ENCODE measurements at regions not wholly inside any gene's neighbourhood (a gene's known extent, or its start where the extent isn't known, plus 50 kb on each side); places are given as distances from the start of the nearest gene placed in this dataset.
"Not testable (repeated sequence)": the region's sequence is repeated elsewhere in the genome, so short reads cannot be mapped to it uniquely, and the experiment has no call there.

DNA sequence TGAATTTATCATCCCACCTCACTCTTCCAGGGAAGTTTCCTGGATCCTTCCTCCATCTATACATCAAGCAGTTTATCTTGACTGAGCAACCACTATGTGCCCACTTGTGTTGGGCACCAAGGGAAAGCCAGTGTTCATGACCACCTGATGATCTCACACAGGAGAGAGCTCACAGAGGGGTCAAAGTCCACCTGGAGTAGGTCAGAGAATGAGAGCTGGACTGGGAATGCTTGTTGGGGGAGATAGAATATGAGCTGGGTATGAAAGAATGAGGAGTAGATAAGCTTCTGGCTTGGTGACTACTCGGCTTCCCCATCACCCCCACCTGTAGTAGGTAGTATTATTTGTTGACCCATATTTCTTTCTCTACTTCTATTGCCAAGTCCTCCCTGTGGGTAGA, 72.2 kb upstream of the CYRIA start:
- no peak overlapping the region for H3K4me3 Mint-ChIP-seq
- H3K27ac Mint-ChIP-seq, result no peak overlapping the region
- no peaks in the 10 kb centered on the region for H3K4me1 Mint-ChIP-seq
- H3K9me3 Mint-ChIP-seq, result no peaks in the 10 kb centered on the region
- DNase-seq, result no peak
- H3K27me3 Mint-ChIP-seq, result peaks cover 8% of the 10 kb centered on the region
- no peak for ATAC-seq

DNA sequence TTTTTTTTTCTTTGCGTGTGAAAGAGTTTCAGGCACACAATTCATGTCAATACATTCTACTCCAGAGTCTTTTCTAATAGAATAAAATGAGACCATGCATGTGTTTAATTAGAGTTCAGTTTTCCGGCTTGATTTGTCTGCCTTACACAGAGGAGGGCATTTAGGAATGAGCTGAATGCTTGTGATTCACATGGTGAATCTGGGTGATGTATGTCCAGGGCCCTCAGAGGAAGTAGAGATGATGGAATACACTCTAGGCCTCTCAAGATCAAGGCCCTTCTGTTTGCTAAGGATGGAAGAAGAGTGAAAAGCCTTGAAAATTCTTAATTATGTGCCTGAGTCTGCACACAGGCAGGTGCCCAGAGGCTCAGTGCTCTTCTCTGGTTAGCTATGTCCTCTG, 71.0 kb upstream of the CYRIA start:
- Mint-ChIP-seq H3K27me3 (peaks cover 8% of the 10 kb centered on the region), H3K4me3 (no peak overlapping the region), H3K9me3 (no peaks in the 10 kb centered on the region), H3K4me1 (no peaks in the 10 kb centered on the region), H3K27ac (no peak overlapping the region)
- DNase-seq, result no peak
- no peak for ATAC-seq

DNA sequence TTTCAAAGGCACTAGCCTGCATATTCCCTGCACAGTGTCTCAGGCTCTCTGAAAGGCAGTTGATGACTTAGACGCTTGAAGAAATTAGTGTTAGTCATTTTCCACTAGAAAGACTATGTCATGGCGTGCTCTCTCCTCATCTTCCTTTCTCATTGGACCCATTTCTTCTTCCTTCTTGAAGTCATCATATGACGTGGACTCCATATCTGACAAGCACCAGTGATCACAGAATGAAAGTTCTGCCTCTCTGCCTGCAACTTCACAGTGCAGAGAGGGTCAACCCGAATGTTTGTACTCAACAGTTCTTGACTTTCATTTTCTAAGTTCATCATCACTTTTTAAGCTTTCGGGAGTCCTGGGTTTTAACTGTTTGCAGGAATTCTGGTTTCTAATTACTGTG, 63.7 kb upstream of the CYRIA start:
- peaks cover 3% of the 10 kb centered on the region for H3K27me3 Mint-ChIP-seq
- no peak overlapping the region for H3K4me3 Mint-ChIP-seq
- no peak overlapping the region for H3K27ac Mint-ChIP-seq
- DNase-seq (no peak), ATAC-seq (no peak)
- H3K9me3 Mint-ChIP-seq, result peaks cover 0 to 5% of the 10 kb centered on the region in 2 donors
- no peaks in the 10 kb centered on the region for H3K4me1 Mint-ChIP-seq

DNA sequence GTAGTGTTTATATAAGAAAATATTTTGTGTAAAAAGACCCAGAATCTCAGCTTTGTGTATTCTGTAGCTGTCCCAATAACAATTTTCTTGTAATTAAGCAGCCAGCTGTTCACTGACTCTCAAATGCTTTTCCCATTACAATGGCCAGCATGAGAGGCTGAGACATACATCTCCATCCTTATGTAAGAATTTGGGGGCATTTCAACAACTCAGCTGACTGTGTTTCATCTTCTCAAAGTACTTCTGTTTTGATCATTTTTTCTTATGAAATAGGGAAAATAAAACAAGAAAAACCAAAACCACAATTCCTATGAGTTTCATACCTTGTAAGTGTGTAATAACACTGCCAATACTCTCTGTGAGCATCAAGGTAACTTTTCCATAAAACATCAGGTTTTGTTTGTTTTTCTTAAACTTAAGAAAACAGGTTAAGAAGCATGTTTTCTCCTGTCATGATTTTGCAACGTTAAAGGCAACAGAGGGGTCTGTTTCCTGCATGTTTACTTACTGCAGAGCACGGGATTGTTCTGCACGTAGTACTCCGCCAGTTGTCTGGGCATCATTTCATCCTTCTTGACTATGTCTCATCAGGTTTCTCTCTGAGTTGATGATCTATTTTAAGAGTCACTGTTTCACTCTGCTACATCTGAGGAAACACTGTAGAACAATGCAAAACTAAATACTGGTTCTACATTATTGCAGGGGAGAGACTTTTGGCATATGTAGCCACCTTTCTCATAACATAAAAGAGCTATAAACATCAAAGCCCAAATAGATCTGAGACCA, 62.9 kb upstream of the CYRIA start:
- Mint-ChIP-seq H3K27me3 (peaks cover 8% of the 10 kb centered on the region), H3K4me3 (no peak overlapping the region), H3K4me1 (no peaks in the 10 kb centered on the region), H3K27ac (no peak overlapping the region), H3K9me3 (peaks cover 0 to 5% of the 10 kb centered on the region in 2 donors)
- ATAC-seq, result no peak
- no peak for DNase-seq

DNA sequence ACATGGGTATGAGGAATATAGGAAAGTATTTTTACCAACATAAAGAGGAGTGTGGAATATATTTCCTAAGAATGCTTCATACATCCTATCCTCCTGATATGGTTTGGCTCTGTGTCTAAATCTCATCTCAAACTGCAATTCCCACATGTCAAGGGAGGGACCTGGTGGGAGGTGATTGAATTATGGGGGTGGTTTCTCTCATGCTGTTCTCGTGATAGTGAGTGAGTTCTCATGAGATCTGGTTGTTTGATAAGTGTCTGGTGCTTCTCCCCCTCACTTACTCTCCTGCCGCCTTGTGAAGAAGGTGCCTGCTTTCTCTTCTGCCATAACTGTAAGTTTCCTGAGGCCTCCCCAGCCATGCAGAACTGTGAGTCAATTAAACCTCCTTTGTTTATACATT, 62.2 kb upstream of the CYRIA start:
- H3K9me3 Mint-ChIP-seq, H3K4me1 Mint-ChIP-seq, H3K27ac Mint-ChIP-seq, H3K4me3 Mint-ChIP-seq, H3K27me3 Mint-ChIP-seq, ATAC-seq, DNase-seq: not testable (repeated sequence)

DNA sequence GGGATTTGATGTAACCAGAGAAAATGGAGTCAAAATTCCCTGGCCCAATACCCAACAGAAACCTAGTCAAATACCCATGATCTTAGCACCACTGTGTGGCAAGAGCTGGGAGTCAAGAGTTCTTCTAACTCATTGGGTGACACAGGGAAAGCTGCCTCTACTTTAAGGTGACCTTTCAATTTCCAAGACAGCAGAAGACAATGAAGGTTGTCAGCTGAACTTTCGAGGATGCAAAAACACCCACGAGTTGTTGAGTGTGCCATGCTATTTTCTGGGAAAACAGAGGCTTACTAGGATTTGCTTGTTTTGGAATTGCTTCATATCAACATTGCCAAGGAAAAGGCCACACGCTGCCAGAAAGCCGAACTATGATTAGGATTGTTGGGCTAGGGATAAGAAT, 61.6 kb upstream of the CYRIA start:
- ATAC-seq (no peak), DNase-seq (no peak)
- no peaks in the 10 kb centered on the region for H3K4me1 Mint-ChIP-seq
- H3K27me3 Mint-ChIP-seq, result peaks cover 8% of the 10 kb centered on the region
- H3K27ac Mint-ChIP-seq, result no peak overlapping the region
- H3K4me3 Mint-ChIP-seq, result no peak overlapping the region
- H3K9me3 Mint-ChIP-seq, result peaks cover 0 to 5% of the 10 kb centered on the region in 2 donors

DNA sequence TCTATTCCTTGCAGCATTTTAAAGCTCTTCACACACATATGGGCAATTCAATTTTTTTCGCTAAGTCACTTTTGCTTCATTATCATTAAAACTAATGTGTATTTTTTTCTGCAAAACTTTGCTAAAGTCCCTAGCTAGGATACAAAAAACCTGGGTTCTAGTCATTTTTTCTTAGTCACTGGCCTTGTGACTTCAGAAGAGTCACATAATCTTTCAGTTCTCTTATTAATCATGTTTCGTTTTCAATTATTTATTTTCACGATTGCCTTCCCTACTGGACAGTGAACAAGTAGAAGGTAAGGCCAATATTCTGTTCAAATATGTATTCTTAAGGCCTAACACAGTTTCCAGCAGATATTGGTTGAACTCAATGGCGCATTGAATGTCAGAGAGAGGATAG, 60.9 kb upstream of the CYRIA start:
- Mint-ChIP-seq H3K4me3 (no peak overlapping the region), H3K9me3 (peaks cover 0 to 5% of the 10 kb centered on the region in 2 donors), H3K4me1 (no peaks in the 10 kb centered on the region), H3K27ac (no peak overlapping the region), H3K27me3 (peaks cover 8% of the 10 kb centered on the region)
- no peak for ATAC-seq
- no peak for DNase-seq

DNA sequence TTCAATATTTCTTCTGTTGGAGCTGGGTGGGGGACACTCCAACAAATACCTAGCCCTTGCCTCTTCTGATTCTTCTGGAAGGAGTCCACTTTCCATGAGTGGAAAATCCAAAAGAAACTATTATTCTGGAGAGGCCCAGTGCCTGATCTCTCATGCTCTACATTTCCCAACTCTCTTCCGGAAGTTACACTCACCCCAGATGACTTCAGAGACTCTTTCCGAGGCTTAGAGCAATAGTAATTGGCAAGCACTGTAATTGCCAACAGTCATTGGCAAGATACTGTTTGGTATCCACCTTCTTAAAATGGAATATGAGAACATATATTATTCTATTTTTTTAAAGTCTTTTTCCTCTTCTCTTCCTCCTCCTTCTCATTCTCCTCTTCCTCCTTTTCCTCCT, 60.5 kb upstream of the CYRIA start:
- no peak overlapping the region for H3K4me3 Mint-ChIP-seq
- H3K27ac Mint-ChIP-seq, result no peak overlapping the region
- H3K27me3 Mint-ChIP-seq, result peaks cover 8% of the 10 kb centered on the region
- DNase-seq (no peak), ATAC-seq (no peak)
- H3K4me1 Mint-ChIP-seq, result no peaks in the 10 kb centered on the region
- H3K9me3 Mint-ChIP-seq, result peaks cover 0 to 5% of the 10 kb centered on the region in 2 donors

DNA sequence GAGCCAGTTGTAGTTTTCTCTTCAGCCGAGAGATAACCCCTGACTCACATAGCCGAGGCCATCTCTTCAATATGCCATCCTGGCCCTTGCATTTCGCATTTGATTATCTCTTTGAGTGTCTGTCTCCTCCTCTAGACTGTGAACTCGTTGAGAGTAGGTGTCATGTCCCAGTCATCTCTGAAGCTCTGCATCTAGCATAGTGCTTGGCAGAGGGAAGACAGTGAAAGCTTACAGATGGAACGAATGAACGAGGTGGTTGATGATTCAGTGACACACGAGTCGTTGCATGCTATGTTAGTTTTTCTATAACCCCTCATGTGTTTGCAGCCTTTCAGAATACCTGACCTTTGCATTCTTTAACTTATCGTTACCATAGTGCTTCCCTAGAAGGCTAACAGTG, 59.9 kb upstream of the CYRIA start:
- Mint-ChIP-seq H3K4me1 (no peaks in the 10 kb centered on the region), H3K9me3 (peaks cover 0 to 5% of the 10 kb centered on the region in 2 donors), H3K4me3 (no peak overlapping the region), H3K27ac (no peak overlapping the region), H3K27me3 (peaks cover 8% of the 10 kb centered on the region)
- DNase-seq (no peak), ATAC-seq (no peak)

DNA sequence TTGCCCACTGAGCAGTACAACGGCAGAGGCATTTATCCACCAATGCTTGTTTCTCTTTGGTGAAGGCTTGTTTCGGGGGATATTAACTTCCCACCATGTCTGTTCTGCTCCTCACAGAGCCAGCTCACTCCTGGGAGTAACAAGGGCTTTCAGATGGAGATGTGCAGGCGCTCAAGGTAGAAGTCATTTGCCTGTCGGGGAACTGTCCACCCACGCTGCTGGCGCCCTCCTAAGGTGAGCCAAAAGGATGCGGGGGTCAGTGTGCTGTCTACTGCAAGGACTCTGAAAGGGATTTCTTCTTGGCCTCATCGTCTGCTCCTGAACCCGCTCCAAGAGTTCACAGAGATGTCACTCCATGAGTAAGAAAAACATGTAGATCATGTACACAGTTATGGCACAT, 57.0 kb upstream of the CYRIA start:
- peaks cover 0 to 5% of the 10 kb centered on the region in 2 donors for H3K9me3 Mint-ChIP-seq
- DNase-seq, result no peak
- no peak for ATAC-seq
- H3K27me3 Mint-ChIP-seq, result peaks cover 13% of the 10 kb centered on the region
- no peak overlapping the region for H3K4me3 Mint-ChIP-seq
- no peak overlapping the region for H3K27ac Mint-ChIP-seq
- no peaks in the 10 kb centered on the region for H3K4me1 Mint-ChIP-seq

DNA sequence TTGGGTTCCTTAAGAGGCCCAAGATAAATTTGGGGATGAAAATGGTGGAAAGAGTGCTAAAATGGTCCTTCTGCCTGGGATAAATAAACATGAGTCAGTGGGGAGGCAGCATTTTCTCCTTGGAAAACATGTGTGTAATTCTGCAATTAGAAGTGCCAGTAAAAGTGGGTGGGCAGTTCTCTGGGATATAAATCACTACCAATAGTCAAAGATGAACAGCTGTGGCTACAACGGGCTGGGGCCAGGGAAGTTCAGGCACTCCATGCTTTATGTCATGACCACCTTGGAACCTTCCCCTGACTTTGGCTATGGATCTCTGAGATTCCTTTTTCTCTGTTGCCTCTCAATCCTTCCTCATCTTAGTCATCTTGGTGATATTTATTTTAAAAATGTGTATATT, 56.5 kb upstream of the CYRIA start:
- Mint-ChIP-seq H3K9me3 (peaks cover 0 to 5% of the 10 kb centered on the region in 2 donors), H3K4me1 (no peaks in the 10 kb centered on the region), H3K27ac (no peak overlapping the region), H3K4me3 (no peak overlapping the region), H3K27me3 (peaks cover 19% of the 10 kb centered on the region)
- no peak for ATAC-seq
- DNase-seq, result no peak

DNA sequence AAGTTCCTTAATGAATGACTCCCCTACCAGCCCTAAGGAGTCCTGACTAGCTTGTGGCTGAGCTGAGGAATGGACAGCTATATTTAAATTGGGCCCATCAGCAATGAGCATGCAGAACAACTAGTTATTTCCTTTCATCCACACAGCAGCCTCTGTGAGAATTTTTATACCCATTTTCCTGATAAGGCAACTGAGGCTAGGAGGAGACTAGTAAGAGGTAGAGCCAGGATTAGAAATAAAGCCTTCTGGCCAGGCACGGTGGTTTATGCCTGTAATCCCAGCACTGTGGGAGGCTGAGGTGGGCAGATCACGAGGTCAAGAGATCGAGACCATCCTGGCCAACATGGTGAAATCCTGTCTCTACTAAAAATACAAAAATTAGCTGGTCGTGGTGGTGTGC, 55.9 kb upstream of the CYRIA start:
- not testable (repeated sequence) for H3K4me1 Mint-ChIP-seq, H3K9me3 Mint-ChIP-seq, DNase-seq, H3K4me3 Mint-ChIP-seq, H3K27ac Mint-ChIP-seq, ATAC-seq
- H3K27me3 Mint-ChIP-seq, result peaks cover 22% of the 10 kb centered on the region

DNA sequence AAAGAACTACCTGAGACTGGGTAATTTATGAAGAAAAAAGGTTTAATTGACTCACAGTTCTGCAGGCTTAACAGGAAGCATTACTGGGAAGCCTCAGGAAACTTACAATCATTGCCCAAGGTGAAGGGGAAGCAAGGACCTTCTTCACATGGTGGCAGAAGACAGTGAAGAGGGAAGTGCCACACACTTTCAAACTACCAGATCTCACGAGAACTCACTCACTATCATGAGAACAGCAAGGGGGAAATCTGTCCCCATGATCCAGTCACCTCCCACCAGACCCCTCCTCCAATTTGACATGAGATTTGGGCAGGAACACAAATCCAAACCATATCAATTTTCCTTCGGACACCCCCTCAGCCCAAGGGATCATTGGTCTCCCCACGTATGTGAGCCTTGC, 55.1 kb upstream of the CYRIA start:
- peaks cover 22% of the 10 kb centered on the region for H3K27me3 Mint-ChIP-seq
- DNase-seq, H3K9me3 Mint-ChIP-seq, H3K4me3 Mint-ChIP-seq, H3K27ac Mint-ChIP-seq, H3K4me1 Mint-ChIP-seq, ATAC-seq: not testable (repeated sequence)

DNA sequence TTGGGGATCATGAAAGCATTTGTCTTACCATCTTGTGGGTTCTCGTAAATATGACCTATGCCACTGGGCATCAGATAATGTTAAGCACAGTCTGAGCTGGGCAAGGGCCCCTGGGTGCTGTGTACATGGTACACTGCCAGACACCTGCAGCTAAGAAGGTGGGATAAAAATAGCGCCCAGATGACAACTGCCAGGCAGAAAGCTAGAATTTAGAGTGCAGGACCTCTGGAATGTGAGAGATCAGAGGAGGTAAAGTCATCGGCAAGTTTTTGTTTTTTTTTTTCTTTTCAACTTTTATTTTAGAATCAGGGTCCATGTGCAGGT, 53.8 kb upstream of the CYRIA start:
- H3K4me1 Mint-ChIP-seq, result no peaks in the 10 kb centered on the region
- ATAC-seq (no peak), DNase-seq (no peak)
- H3K9me3 Mint-ChIP-seq, result no peaks in the 10 kb centered on the region
- no peak overlapping the region for H3K27ac Mint-ChIP-seq
- H3K4me3 Mint-ChIP-seq, result no peak overlapping the region
- H3K27me3 Mint-ChIP-seq, result peaks cover 19% of the 10 kb centered on the region

DNA sequence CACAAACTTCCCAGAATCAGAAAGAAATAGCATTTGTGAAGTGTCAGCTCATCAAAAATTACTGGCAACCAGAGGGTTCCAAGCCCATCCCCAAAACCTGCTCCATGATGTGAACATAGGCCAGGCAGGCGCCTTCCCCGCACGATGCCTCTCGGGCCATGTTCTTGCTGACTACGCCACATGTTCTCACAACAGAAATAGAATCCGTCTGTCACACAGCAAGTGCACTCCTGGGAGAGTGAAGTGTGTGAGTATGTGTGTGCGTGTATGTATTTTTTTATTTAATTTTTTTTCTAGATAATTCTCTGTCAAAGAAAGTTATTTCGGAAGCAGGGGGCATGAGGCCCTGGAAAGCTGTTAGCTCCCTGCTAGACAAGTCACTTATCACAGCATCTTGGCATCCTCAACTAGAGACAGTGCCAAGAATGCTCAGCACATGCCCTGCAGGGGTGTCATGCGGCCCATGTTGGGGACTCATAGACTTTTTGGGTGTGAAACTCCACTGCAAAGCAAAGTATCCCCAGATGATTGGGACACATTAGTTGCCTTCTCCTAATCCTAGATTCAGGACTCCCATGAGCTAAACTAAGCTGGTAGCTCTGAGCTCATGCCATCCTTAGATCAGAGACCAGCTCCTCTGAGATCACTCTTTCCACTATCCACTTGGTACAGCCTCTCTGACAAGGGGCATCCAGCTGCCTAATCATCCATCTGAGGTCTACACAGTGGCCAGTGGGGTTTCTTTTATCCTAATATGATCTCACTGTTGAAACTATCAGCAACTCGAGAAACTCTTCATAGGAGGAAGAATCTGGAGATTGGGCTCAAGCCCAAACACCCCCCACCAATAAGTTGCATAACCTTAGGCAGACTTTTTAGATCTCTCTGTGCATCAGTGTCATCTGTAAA, 53.2 kb upstream of the CYRIA start:
- Mint-ChIP-seq H3K4me1 (no peaks in the 10 kb centered on the region), H3K27ac (no peak overlapping the region), H3K4me3 (no peak overlapping the region), H3K27me3 (peaks cover 13% of the 10 kb centered on the region), H3K9me3 (no peaks in the 10 kb centered on the region)
- no peak for DNase-seq
- no peak for ATAC-seq

DNA sequence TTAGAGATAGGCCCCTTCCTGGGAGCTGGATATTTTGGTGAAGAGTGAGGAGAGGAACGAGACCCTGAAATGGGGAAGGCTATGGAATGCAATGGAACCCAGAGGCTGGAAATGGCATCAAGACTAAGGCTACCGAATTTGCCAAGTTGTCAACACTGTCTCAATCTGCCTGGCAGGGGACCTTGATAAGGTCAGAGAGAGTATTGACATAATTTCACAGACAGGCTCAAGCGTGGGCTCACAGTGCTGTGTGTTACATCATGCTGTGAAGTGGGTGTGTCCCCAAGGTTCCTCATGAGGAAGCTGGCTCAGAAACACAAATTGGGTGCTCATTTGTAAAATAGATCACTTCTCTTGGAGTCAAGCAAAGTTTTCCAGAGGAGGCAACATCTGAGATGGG, 51.8 kb upstream of the CYRIA start:
- peaks cover 13% of the 10 kb centered on the region for H3K27me3 Mint-ChIP-seq
- H3K9me3 Mint-ChIP-seq, result no peaks in the 10 kb centered on the region
- DNase-seq (no peak), ATAC-seq (no peak)
- H3K4me1 Mint-ChIP-seq, result no peaks in the 10 kb centered on the region
- no peak overlapping the region for H3K4me3 Mint-ChIP-seq
- H3K27ac Mint-ChIP-seq, result no peak overlapping the region
